ENCODE measurements at regions not wholly inside any gene's neighbourhood (a gene's known extent, or its start where the extent isn't known, plus 50 kb on each side); places are given as distances from the start of the nearest gene placed in this dataset.

DNA sequence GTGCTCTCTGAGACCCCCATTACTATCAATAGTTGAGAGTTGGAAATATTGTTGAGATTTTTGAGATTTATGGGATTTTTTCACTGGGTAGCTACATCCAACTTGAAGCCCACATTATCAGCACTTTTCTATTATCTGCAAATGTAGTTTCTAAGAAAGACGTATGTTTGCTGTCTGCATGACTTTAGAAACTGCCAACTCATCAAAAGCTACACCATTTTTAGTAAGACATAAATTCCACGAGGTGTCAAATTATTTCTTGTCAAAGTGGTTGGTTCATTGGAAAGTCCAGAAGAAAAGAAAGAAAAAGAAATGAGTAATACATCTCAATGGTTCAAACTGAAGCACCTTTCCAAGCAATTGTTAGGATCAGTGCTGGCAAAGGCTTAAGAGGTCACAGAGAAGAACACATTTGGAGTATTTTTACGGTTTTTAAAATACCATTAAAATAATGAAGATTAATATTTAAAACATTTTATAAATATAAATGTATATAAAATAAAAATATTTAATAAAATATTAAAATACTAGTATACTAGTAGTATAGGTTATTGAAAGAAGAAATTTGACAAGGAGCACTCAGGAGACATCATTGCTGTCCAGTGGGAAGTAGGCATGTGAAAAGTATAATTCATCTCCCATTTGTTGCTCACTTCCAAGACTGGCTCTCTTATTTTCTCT is 463.5 kb downstream of the TAFA4 start:
- in situ Hi-C loops (cut with MboI; ENCODE audit: low sequenced_read_pairs): no loop called here

DNA sequence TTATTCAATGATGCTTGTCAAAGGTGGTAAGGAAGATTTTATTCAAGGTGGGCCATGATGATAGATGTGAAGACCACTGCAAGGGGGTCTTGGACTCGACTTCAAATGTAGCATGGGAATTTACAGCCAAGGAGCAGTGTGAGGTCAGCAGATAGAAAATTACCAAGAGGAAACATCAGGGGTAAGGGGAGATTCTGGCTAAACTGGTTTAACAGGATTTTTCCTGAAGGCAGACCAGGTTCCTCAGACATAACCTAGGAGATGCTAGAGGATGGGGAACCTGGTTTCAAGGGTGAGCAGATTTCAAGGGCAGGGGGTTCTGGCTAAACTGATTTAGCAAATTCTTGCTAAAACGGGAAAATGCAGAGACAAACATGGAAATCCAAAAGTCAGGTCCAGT is 464.9 kb downstream of the TAFA4 start:
- in situ Hi-C loops (cut with MboI; ENCODE audit: low sequenced_read_pairs): no loop called here

DNA sequence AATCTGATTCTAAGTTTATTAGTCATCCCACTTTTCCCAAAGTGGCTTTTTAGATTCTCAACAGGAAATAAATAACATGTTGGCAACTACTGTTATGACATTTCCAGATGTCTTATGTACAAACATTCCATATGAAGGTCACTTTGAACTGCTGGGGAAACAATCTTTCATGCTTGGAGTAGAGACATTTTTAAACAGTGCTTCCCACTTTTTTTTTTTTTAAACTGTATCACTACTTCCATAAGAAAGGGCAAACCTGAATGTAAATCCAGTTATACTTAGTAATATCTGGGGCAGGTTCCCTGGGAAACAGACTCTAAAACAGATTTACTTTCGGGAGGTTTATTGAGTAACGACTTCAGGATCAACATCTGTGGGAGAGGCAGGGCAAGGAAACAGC is 473.8 kb downstream of the TAFA4 start:
- in situ Hi-C loops (cut with MboI; ENCODE audit: low sequenced_read_pairs): no loop called here

DNA sequence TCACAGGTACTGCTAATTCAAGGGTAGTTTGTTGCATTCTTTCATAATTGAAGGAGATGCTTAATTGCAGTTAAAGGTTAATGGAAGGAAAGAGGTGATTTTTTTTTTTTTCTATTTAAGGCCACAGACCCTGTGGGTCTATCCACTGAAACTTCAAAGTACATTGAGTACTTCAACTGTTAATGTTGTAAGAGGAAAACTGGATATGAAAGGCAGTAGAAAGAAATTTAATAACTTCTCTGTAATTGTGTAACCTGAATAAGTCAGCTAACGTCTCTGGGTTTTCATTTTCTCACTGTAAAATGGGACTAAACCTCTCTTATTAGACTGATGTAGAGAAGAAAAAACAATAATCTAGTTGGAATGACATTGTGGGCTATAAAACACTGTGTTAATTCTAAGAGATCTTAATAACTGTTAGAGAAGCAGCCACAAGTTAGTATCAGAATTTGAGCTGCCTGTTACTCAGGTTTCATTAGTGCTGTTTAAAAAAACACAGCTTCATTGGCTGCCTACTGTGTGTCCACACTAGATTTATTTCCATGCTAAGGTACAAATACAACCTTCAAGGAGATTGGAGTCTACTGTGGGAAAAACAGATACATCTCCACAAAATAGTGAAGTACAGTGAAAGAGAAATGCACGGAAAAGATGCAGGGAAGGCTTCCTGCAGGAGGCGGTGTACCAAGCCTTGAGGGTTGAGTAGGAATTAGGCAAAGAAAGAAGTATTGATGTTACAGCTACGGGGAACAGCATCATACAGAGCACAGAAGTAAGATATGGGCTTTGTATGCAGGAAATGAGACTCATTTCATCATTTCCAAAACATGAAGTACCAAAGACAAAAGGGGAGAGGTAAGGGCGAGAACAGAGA is 483.6 kb downstream of the TAFA4 start:
- in situ Hi-C loops (cut with MboI; ENCODE audit: low sequenced_read_pairs): no loop called here

DNA sequence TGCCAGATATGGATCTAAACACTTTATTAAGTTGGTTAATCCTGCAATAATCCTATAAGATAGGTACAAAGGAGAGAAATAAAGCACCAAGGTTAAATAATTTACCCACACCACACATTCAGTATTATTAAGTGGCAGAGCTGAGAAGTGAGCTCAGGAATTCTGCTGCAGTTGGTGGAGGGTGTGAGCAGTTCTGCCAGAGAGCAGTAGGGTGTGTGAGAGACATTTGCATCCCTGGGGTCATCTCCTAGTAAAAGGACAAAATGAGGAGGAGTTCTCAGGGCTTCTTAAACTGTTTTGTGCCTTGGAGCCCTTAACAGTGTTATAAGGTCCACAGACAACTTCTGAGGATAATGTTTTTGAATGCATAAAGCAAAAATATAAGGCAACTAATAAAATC is 484.5 kb downstream of the TAFA4 start:
- in situ Hi-C loops (cut with MboI; ENCODE audit: low sequenced_read_pairs): no loop called here

DNA sequence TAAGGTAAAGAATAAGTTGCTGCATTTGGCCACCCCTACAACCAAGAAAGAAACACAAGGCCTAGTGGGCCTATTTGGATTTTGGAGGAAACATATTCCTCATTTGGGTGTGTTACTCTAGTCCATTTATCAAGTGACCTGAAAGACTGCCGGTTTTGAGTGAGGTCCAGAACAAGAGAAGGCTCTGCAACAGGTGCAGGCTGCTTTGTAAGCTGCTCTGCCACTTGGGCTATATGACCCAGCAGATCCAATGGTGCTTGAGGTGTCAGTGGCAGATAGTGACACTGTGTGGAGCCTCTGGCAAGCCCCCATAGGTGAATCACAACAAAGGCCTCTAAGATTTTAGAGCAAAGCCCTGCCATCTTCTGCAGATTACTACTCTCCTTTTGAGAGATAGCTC is 491.3 kb downstream of the TAFA4 start:
- in situ Hi-C loops (cut with MboI; ENCODE audit: low sequenced_read_pairs): no loop called here

DNA sequence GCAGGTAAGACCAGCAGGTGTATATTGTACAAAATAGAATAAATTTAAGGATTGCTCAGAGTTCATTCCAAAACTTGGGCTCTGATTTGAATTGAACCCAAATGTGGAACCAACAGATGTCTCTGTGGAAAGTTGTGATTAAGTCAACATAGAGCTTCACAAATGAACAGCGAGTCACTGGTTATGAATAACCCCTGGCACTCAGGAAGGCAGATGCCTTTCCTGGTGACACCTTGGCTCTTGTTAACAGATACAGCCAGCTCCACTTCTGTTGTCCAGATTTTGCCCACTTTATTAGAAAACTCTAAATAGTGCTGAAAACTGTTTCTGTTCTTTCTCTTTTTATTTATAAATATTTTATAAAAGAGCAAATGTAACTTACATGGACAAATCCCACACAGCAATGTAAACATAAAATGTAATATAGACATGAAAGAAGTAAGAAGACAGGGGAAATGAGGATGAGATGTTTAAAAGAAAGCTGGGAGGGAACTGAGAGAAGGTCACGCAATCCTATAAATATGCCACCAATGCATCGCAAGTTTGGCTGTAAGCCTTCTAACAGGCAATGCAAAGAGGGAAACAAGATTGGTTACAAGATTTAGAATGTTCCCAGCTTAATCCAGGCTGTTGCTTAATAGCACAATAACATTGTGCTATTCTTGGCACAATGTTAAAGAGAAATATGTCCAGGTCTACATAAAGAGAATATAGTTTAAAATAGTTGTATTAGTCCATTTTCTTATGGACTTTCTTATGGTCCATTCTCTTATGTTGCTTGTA is 495.5 kb downstream of the TAFA4 start:
- in situ Hi-C loops (cut with MboI; ENCODE audit: low sequenced_read_pairs): no loop called here

DNA sequence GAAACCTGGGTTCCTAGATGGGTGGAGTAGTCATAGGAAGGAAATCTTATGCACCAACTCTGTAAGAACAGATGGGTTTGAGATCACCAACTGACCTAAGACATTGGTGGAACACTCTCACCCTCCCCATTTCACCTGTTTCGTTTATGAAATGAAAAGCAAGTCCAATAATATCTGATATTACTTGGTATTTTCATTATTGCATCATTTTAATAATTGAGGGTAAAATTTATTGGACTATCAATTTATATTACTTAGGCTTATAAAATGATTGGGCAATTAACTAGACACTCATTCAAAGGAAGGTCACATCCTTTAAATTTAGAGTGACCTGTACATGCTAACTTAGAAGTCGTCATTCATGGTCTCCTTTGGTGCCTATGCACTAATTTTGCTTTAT is 503.9 kb downstream of the TAFA4 start:
- in situ Hi-C loops (cut with MboI; ENCODE audit: low sequenced_read_pairs): no loop called here

DNA sequence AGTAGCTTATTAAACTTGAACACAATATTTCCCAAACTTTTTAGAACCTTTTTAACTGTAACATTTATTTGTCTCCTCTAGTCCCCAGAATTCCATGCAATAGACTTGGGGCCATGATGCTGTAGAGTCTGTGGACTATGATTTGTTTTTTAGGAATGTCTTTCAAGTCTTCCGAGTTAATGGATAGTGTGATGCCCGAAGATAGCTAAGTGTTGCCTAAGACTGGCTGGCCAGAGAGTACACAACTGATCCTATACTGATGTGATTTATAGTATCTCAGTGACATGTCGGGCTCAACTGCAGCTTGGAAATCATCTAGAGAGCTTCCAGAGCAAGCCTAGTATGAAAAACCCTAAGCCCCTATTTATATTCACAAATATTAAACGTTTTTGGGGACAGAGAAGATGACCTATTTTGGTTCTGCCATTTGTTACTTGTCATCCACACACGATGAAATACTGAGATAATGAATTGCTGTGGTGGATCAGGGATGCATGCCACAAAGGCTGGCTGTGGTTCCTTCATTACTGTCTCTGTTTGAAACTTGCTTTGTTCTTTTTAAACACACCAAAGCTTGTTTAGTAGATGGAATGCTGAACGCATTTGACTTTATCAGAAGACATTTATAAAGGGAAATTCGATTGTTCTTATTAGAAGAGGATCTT is 507.4 kb downstream of the TAFA4 start:
- in situ Hi-C loops (cut with MboI; ENCODE audit: low sequenced_read_pairs): no loop called here

DNA sequence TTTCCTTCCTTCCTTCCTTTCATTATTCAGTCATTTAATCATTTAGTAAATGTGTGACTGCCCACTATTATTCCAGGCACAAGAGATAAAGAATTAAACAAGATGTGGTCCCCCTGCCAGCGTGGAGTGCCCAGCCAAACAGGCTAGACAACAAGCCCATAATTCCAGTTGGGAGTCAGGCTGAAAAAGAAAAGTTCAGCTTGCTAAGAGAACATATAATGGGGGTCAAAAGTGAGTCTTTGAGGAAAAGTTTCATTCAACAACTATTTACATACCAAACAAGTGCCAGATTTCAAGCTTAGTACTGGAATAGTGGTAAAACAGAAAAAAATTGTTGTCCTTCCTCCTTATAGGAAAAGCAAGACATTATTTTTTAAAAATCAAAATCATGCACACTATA is 523.7 kb downstream of the TAFA4 start:
- in situ Hi-C loops (cut with MboI; ENCODE audit: low sequenced_read_pairs): no loop called here

DNA sequence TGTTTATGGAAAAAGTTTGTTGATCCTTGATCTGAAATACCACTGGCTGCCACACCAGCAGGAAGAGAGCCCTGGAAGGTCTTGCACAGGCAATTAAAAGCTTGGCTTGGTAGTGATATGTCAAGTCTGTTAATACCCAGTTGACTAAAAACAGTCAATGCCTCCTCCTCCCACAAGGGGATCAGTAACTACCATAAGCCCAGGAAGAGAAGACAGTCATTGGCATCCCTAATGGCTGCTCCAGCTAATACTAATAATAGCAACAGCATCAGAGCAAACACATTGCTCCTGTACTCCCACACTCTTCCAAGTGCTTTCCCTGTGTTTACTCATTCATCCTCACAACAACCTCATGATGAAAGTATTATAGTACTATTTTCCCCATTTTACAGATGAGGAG is 528.6 kb downstream of the TAFA4 start:
- in situ Hi-C loops (cut with MboI; ENCODE audit: low sequenced_read_pairs): no loop called here

DNA sequence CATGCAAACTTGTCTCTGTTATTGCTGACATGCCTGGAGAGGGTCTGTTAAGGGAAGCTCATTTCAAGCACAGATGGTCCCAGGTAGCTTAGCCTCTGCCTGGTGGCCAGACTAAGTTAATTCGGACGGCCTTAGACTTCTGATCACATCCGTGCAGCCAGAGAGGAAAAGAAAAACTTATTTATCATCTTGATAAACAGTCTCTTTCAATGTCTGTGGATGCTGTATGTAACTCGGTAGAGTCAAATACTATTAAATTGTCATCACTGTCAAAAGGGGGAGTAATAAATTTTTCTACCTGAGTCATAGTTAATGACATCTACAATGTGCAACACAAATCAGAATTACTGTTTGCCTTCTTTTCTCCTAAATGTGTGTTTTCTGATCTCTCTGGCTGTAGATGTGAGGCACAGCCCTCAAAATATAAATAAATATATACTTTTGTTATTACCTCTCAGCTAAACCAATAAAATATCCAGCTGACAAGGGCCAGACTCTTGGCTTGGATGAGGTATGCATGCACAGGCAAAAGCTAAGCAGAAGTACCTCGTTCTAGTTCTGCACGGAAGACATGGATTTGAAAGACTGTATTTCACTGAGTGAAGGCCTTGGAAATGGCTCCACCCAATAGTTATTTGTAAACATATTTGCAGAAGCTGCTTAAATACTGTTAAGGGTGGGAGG is 530.0 kb downstream of the TAFA4 start:
- in situ Hi-C loops (cut with MboI; ENCODE audit: low sequenced_read_pairs): no loop called here

DNA sequence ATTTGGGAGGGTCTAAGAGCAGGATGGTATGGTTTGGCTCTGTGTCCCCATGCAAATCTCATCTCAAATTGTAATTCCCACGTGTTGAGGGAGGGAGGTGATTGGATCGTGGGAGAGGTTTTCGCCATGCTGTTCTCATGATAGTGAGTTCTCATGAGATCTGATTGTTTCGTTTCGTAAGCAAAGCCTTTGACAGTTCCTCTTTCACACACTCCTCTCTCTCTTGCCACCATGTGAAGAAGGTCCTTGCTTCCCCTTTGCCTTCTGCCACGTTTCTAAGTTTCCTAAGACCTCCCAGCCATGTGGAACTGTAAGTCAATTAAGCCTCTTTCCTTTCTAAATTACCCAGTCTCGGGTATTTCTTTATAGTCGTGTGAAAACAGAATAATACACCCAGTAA is 553.7 kb downstream of the TAFA4 start:
- in situ Hi-C loops (cut with MboI; ENCODE audit: low sequenced_read_pairs): no loop called here

DNA sequence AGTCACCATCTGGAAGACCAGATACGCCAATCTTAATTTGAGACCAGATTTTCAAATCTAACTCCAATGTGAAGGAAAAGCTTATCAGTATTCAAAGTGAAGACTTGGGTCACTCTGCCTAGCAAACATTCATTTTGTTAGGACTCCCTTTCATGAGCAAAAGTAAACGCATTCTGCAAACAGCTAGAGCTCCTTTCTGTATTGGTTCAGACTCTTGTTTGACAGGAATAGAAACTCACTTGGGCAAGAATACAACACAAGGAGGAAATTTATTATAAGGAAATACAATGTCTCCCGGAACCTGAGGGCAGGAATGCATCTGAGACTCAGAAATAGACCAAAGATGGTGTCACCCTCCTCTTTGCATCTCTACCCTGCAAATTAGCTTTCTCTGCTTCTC is 558.6 kb downstream of the TAFA4 start:
- in situ Hi-C loops (cut with MboI; ENCODE audit: low sequenced_read_pairs): no loop called here

DNA sequence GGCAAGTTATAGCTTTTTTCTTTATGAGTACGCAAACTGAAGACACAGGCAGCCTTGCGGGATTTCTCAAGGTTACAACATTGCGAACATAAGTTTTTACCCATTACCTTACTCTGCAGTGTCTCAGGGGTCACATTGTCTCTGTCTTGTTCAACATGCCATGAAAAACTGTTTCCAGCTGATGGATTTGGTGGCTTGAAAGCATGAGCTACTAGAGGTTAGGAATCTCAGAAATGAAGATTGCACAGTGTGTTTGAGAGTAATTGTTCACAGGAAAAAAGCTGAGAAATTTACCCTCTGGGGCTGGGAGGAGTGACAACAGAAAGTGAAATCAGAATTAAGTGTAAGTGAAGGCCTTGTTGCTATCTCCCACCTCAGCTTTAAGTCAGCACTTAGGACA is 568.6 kb downstream of the TAFA4 start:
- in situ Hi-C loops (cut with MboI; ENCODE audit: low sequenced_read_pairs): no loop called here

DNA sequence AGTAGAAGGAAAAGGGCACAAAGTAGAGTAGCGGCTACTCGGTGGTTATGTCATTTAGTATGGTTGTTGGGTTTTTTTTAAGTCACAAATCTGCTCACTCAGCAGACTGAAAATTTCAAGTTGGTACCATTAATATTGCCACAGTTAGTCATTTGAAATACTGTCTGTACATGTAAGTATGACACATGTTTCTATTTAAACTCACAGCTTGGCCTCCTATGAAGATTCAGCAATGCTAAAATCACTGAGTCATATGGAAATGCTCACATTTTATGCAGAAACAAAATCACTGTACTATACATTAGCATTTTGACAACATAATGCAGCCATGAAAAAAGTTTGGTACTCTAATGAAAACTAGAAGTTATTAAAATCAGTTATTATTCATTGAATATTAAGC is 571.9 kb downstream of the TAFA4 start:
- in situ Hi-C loops (cut with MboI; ENCODE audit: low sequenced_read_pairs): no loop called here

DNA sequence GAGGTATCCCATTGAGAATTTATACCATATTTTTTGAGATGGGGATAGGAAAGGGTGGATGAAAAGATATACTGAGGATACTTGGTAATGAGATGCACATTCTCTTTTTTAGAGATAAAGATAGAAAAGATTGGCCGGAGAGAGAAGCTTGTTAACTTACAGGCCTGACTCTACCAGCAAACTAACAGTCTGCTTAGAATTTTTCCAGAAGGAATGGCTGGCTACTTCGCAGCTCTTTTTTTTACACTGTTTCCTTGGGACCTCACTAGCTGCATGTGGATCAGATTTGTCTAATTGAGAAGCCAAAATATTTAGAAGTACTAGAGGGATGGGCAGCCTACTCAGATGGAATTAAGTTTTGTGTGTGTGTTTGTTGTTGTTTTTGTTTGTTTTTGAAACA is 586.6 kb downstream of the TAFA4 start:
- in situ Hi-C loops (cut with MboI; ENCODE audit: low sequenced_read_pairs): no loop called here

DNA sequence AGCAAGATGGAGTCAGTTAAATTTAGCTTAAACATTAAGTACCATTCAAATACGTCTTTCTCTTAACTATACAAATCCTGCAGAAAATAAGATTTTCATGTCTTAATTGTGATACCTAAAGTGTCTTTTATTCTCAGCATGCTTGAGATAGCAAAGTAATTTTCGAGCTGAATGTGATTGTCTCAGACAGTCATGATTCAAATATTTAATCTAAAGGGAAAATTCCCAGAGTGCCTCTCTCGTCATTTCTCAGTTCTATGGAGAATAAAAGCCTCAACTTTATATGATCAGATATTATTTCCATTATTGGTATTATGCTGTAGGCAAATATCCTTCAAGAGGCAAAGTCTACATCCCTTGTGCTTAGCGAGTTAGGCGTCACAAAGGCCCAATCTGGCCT is 589.9 kb downstream of the TAFA4 start:
- in situ Hi-C loops (cut with MboI; ENCODE audit: low sequenced_read_pairs): no loop called here

DNA sequence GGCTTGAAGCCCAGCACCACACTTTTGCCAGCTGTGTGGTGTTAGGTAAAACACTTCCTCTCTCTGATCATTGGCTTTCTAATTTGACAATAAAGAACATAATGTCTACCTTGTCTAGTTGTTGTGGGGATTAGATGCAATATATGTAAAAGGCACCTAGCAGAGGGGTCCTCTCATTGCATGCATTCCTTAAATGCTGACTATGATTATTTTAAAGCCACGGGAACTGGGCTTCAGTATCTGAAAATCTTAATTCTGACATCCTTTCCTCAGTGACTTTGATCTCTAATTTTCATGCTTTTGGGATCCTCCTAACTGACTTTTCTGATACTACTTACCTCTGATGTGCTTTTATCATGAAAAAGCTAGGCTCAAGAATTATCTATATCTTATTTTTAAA is 596.3 kb downstream of the TAFA4 start:
- in situ Hi-C loops (cut with MboI; ENCODE audit: low sequenced_read_pairs): no loop called here

DNA sequence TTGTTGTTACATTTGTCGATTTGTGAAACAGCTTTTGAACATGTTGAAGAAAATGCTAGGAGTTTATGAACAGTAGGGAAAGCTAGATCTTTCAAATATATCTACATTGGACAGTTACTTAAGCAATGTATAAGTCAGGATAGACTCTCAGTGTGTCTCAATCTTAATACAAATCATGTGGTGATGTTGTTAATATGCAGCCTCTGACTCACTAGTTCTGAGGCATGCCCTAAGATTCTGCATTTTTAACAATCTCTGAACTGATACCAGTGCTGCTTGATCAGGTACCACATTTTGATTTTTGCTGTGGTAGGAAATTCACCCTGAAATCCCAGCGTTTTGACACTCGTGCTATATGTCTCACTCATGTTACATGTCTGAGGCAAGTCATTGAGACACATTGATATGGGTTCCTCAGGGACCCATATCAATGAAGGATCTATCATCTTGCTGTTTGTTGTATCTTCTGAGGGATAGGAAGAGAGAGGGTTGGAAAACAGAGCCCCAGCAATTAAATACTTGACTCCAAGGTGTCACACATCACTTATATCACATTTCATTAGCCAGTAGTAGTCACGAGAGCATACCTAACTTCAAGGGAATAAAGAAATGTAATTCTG is 597.9 kb downstream of the TAFA4 start:
- in situ Hi-C loops (cut with MboI; ENCODE audit: low sequenced_read_pairs): no loop called here

Measured in HL-60/S4 treated with retinoic acid at 250 ng/mL for 4 days and 3 days (cell line).